ENCODE measurements at regions not wholly inside any gene's neighbourhood (a gene's known extent, or its start where the extent isn't known, plus 50 kb on each side); places are given as distances from the start of the nearest gene placed in this dataset.
"Not testable (repeated sequence)": the region's sequence is repeated elsewhere in the genome, so short reads cannot be mapped to it uniquely, and the experiment has no call there.

GRCh38 chr3:83251490-83251889 is 1490.0 kb upstream of the GBE1 start:
- Mint-ChIP-seq H3K27me3 (no peaks in the 10 kb centered on the region), H3K36me3 (no peaks in the 10 kb centered on the region), H3K9me3 (peaks cover 9% of the 10 kb centered on the region), H3K27ac (no peak overlapping the region), H3K4me3 (no peak overlapping the region), H3K4me1 (no peaks in the 10 kb centered on the region)
- ATAC-seq (ENCODE audit: low read depth) = no peak
- DNase-seq = no peak
- POLR2A ChIA-PET = no interaction called here

- no peaks in the 10 kb centered on the region for H3K27me3 Mint-ChIP-seq
- DNase-seq (no peak), ATAC-seq (ENCODE audit: low read depth) (no peak)
- no peak overlapping the region for H3K4me3 Mint-ChIP-seq
- H3K4me1 Mint-ChIP-seq = no peaks in the 10 kb centered on the region
- H3K27ac Mint-ChIP-seq = no peak overlapping the region
- POLR2A ChIA-PET = no interaction called here
- no peaks in the 10 kb centered on the region for H3K36me3 Mint-ChIP-seq
- peaks cover 9% of the 10 kb centered on the region for H3K9me3 Mint-ChIP-seq
These were observed 1489.2 kb upstream of the GBE1 start for GRCh38 chr3:83250613-83251012.

GRCh38 chr3:83248454-83248853 is 1487.0 kb upstream of the GBE1 start:
- H3K9me3 Mint-ChIP-seq = peaks cover 11% of the 10 kb centered on the region
- DNase-seq (no peak), ATAC-seq (ENCODE audit: low read depth) (no peak)
- POLR2A ChIA-PET = no interaction called here
- peaks cover 2% of the 10 kb centered on the region for H3K36me3 Mint-ChIP-seq
- H3K4me1 Mint-ChIP-seq = no peaks in the 10 kb centered on the region
- H3K27ac Mint-ChIP-seq = no peak overlapping the region
- no peak overlapping the region for H3K4me3 Mint-ChIP-seq
- no peaks in the 10 kb centered on the region for H3K27me3 Mint-ChIP-seq

- Mint-ChIP-seq H3K27ac (no peak overlapping the region), H3K36me3 (no peaks in the 10 kb centered on the region), H3K9me3 (peaks cover 8% of the 10 kb centered on the region), H3K4me1 (no peaks in the 10 kb centered on the region), H3K4me3 (no peak overlapping the region), H3K27me3 (no peaks in the 10 kb centered on the region)
- ATAC-seq (ENCODE audit: low read depth) (no peak), DNase-seq (no peak)
- POLR2A ChIA-PET = no interaction called here
These were observed 1473.9 kb upstream of the GBE1 start for GRCh38 chr3:83235180-83235814.

GRCh38 chr3:83233715-83234114 is 1472.3 kb upstream of the GBE1 start:
- ATAC-seq (ENCODE audit: low read depth) (no peak), DNase-seq (no peak)
- no peaks in the 10 kb centered on the region for H3K4me1 Mint-ChIP-seq
- H3K27ac Mint-ChIP-seq = no peak overlapping the region
- no peaks in the 10 kb centered on the region for H3K27me3 Mint-ChIP-seq
- POLR2A ChIA-PET = no interaction called here
- no peak overlapping the region for H3K4me3 Mint-ChIP-seq
- no peaks in the 10 kb centered on the region for H3K36me3 Mint-ChIP-seq
- peaks cover 8% of the 10 kb centered on the region for H3K9me3 Mint-ChIP-seq

GRCh38 chr3:83230841-83231240 is 1469.4 kb upstream of the GBE1 start:
- POLR2A ChIA-PET = no interaction called here
- ATAC-seq (ENCODE audit: low read depth) (no peak), DNase-seq (no peak)
- Mint-ChIP-seq H3K4me1 (no peaks in the 10 kb centered on the region), H3K36me3 (no peaks in the 10 kb centered on the region), H3K27ac (no peak overlapping the region), H3K27me3 (no peaks in the 10 kb centered on the region), H3K9me3 (peaks cover 8% of the 10 kb centered on the region), H3K4me3 (no peak overlapping the region)

- ATAC-seq (ENCODE audit: low read depth) = no peak
- DNase-seq = no peak
- POLR2A ChIA-PET = no interaction called here
- no peak overlapping the region for H3K27ac Mint-ChIP-seq
- no peaks in the 10 kb centered on the region for H3K4me1 Mint-ChIP-seq
- no peaks in the 10 kb centered on the region for H3K36me3 Mint-ChIP-seq
- H3K4me3 Mint-ChIP-seq = no peak overlapping the region
- no peaks in the 10 kb centered on the region for H3K27me3 Mint-ChIP-seq
- H3K9me3 Mint-ChIP-seq = peaks cover 8% of the 10 kb centered on the region
These were observed 1468.9 kb upstream of the GBE1 start for GRCh38 chr3:83230376-83230775.

- no peaks in the 10 kb centered on the region for H3K36me3 Mint-ChIP-seq
These were observed 1465.3 kb upstream of the GBE1 start for GRCh38 chr3:83226751-83227150.

GRCh38 chr3:83224101-83224868 is 1462.8 kb upstream of the GBE1 start:
- DNase-seq (no peak), ATAC-seq (ENCODE audit: low read depth) (no peak)
- Mint-ChIP-seq H3K4me3 (no peak overlapping the region), H3K36me3 (no peaks in the 10 kb centered on the region), H3K9me3 (no peaks in the 10 kb centered on the region), H3K27me3 (no peaks in the 10 kb centered on the region), H3K27ac (no peak overlapping the region), H3K4me1 (no peaks in the 10 kb centered on the region)
- POLR2A ChIA-PET = no interaction called here

More at GRCh38 chr3:83226751-83227150, 1465.3 kb upstream of the GBE1 start:
- H3K4me1 Mint-ChIP-seq = no peaks in the 10 kb centered on the region
- no peak for DNase-seq
- no peaks in the 10 kb centered on the region for H3K9me3 Mint-ChIP-seq
- H3K27me3 Mint-ChIP-seq = no peaks in the 10 kb centered on the region
- POLR2A ChIA-PET = no interaction called here
- no peak overlapping the region for H3K4me3 Mint-ChIP-seq
- no peak overlapping the region for H3K27ac Mint-ChIP-seq
- no peak for ATAC-seq (ENCODE audit: low read depth)

- ATAC-seq (ENCODE audit: low read depth) (peak; percentile 42), DNase-seq (peak; percentile 23)
- no peak overlapping the region for H3K4me3 Mint-ChIP-seq
- H3K4me1 Mint-ChIP-seq = no peaks in the 10 kb centered on the region
- no peak overlapping the region for H3K27ac Mint-ChIP-seq
- POLR2A ChIA-PET = no interaction called here
- no peaks in the 10 kb centered on the region for H3K9me3 Mint-ChIP-seq
- no peaks in the 10 kb centered on the region for H3K36me3 Mint-ChIP-seq
- H3K27me3 Mint-ChIP-seq = no peaks in the 10 kb centered on the region
These were observed 1457.1 kb upstream of the GBE1 start for GRCh38 chr3:83218383-83219200.

- Mint-ChIP-seq H3K4me3 (peak overlapping the region; percentile 47), H3K27ac (peak overlapping the region; percentile 48)
- H3K4me1 Mint-ChIP-seq; H3K9me3 Mint-ChIP-seq; POLR2A ChIA-PET; H3K27me3 Mint-ChIP-seq; ATAC-seq (ENCODE audit: low read depth); H3K36me3 Mint-ChIP-seq: not testable (repeated sequence)
- peak; percentile 26 for DNase-seq
These were observed 1456.2 kb upstream of the GBE1 start for GRCh38 chr3:83217595-83218118.

GRCh38 chr3:83216919-83217594 is 1455.6 kb upstream of the GBE1 start:
- Mint-ChIP-seq H3K27me3 (no peaks in the 10 kb centered on the region), H3K4me3 (peak overlapping the region; percentile 47), H3K36me3 (no peaks in the 10 kb centered on the region), H3K4me1 (no peaks in the 10 kb centered on the region), H3K27ac (peak overlapping the region; percentile 48), H3K9me3 (no peaks in the 10 kb centered on the region)
- DNase-seq = no peak
- ATAC-seq (ENCODE audit: low read depth) = no peak
- POLR2A ChIA-PET = no interaction called here

- POLR2A ChIA-PET = no interaction called here
- Mint-ChIP-seq H3K4me1 (no peaks in the 10 kb centered on the region), H3K27me3 (no peaks in the 10 kb centered on the region), H3K9me3 (peaks cover 11% of the 10 kb centered on the region), H3K4me3 (no peak overlapping the region), H3K27ac (no peak overlapping the region), H3K36me3 (no peaks in the 10 kb centered on the region)
- ATAC-seq (ENCODE audit: low read depth) (no peak), DNase-seq (no peak)
These were observed 1433.8 kb upstream of the GBE1 start for GRCh38 chr3:83195243-83195642.
